GM10266 (cell line): ENCODE measurements at regions not wholly inside any gene's neighbourhood (a gene's known extent, or its start where the extent isn't known, plus 50 kb on each side); places are given as distances from the start of the nearest gene placed in this dataset.

ENCODE experiments used
- DNase-seq: peaks from one replicate; pipeline ENCODE4 v3.0.0; 2012; ENCODE audit errors: extremely low spot score
- TF ChIP-seq, protein P1 (sequence below): IDR thresholded peaks from 2 replicates; pipeline ENCODE4 v1.5.1; 2012; ENCODE audit warnings: mild to moderate bottlenecking, low read depth; ENCODE audit not compliant: control insufficient read depth, insufficient read depth; ENCODE audit errors: missing control alignments

GRCh38 chr7:113664867-113665266 lies 253.9 kb downstream of the PPP1R3A start:
- DNase-seq, result no peak
- TF ChIP-seq, protein P1, sequence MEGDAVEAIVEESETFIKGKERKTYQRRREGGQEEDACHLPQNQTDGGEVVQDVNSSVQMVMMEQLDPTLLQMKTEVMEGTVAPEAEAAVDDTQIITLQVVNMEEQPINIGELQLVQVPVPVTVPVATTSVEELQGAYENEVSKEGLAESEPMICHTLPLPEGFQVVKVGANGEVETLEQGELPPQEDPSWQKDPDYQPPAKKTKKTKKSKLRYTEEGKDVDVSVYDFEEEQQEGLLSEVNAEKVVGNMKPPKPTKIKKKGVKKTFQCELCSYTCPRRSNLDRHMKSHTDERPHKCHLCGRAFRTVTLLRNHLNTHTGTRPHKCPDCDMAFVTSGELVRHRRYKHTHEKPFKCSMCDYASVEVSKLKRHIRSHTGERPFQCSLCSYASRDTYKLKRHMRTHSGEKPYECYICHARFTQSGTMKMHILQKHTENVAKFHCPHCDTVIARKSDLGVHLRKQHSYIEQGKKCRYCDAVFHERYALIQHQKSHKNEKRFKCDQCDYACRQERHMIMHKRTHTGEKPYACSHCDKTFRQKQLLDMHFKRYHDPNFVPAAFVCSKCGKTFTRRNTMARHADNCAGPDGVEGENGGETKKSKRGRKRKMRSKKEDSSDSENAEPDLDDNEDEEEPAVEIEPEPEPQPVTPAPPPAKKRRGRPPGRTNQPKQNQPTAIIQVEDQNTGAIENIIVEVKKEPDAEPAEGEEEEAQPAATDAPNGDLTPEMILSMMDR, result no peak

- TF ChIP-seq, protein P1, result no peak
- no peak for DNase-seq
These were observed 259.4 kb downstream of the PPP1R3A start for GRCh38 chr7:113659416-113659815.

- DNase-seq, result no peak
- TF ChIP-seq, protein P1, result no peak
These were observed 261.2 kb downstream of the PPP1R3A start for GRCh38 chr7:113657603-113658002.

- TF ChIP-seq, protein P1, result no peak
- no peak for DNase-seq
These were observed 266.3 kb downstream of the PPP1R3A start for GRCh38 chr7:113652501-113652900.

DNA sequence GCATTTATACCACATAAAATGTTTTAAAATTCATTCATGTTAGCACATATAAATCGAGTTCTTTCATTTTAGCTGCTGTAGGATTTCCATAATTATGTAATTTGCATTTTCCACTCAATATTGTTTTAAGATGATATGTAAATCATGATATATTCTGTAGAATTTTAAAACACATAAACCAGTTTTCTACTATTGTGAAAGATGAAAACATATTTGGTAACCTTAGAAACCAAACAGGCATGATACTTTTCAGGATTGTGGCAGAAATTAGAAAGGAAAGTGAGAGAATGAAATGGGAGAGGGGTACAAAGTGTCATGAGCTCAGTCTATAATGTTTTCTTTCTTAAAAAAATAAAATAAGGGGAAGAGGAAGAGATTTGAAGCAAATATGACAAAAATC lies 269.3 kb downstream of the PPP1R3A start:
- no peak for DNase-seq
- TF ChIP-seq, protein P1, result no peak

GRCh38 chr7:113639221-113639620 lies 279.6 kb downstream of the PPP1R3A start:
- no peak for DNase-seq
- TF ChIP-seq, protein P1, result no peak

GRCh38 chr7:113636727-113637421 lies 281.9 kb downstream of the PPP1R3A start:
- TF ChIP-seq, protein P1, result no peak
- DNase-seq, result no peak
